NCI-H526 treated with DMSO at 0.1 percent for 48 hours (cell line): ENCODE measurements at regions not wholly inside any gene's neighbourhood (a gene's known extent, or its start where the extent isn't known, plus 50 kb on each side); places are given as distances from the start of the nearest gene placed in this dataset.
A peak's percentile ranks its signal among the peaks of the same experiment; 100 is the strongest.
"Not testable (repeated sequence)": the region's sequence is repeated elsewhere in the genome, so short reads cannot be mapped to it uniquely, and the experiment has no call there.

Source experiments
- DNase-seq: peaks from one replicate; lab custom pipeline; 2025; lab: John Stamatoyannopoulos, UW

DNA sequence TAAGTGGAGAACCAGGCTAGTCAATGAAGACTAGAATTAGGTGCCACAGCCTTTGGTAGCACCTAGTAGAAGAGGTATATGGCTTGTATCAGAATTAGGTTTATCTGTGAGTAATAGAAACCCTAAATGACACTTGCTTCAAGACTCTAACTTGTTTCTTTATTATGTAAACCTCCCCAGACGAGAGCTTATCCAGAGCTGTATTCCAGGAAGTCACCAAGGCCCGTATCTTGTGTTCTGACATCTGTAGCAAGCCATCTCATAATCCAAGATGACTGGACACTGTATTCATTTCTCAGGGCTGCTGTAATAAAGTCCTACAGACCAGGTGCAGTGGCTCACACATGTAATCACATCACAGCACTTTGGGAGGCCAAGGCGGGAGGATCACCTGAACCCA is 56.7 kb upstream of the PPP1R12A start:
- no peak for DNase-seq

DNA sequence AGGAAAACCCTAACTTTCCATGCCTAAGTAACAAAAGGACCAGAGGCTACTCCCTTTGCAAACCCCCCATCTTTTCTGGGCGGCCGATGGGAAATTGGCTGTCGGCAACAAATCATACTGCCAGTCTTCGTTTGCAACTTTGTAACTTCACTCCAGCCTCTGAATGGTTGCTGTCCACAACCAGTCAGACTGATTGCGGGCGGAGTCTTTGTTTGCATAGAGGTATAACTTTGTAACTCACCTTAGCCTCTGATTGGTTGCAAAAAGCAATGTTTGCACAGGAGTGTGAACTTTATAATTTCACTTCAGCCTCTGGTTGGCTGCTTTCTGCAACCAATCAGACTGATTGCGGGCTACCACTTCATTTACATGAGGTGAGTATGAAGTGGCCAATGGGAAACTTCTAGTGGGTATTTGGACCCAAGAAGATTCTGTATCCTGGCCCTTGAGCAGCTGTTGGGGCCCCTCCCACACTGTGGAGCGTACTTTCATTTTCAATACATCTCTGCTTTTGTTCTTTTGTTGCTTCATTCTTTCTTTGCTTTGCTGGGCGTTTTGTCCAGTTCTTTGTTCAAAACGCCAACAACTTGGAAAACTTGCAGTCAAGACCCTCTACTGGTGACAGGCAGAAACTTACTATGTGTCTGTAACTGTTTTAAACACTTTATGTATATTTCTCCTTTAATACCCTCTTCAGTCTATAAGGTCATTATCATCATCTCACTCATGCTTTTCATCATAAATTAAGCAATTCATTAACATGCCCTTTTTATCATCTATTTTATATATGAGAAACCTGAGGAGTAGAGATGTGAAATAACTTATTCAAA is 55.8 kb upstream of the PPP1R12A start:
- DNase-seq: not testable (repeated sequence)

DNA sequence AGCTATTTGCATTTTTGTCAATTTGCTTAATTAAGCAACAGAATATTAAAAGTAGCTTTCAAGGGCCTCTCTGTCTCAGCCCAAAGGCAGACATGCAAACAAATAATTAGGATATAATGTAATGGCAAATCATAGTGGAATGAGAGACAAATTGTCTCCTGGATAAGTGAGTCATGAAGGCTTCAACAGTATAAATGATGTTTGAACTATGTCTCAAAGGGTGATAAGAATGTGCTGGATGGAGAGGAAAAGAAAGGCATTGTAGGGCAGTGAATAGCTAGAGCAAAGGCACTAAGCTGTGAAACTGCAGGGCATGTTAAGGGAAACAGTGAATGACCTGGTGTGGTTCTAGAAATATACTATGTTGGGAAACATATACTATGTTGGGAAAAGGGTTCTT is 53.5 kb upstream of the PPP1R12A start:
- DNase-seq: peak; percentile 74

DNA sequence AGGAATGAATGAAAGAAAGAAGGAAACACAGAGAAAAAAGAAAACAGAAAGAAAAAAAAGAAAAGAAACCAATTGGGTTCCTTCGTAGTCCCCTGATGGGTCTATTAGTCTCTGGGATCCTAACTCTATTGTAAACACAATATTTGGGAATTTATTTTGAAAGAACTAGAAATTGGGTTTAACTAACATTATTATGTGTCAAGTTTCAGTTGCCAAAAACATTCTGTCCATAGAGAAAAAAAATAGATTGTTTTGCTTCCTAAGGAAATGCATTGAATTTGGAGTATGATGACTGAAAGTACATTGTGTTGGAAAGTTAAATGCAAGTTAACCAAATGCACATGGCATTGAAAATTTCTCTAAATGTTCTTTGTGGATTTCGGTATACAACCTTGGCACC is 52.8 kb upstream of the PPP1R12A start:
- no peak for DNase-seq
